ENCODE measurements at regions not wholly inside any gene's neighbourhood (a gene's known extent, or its start where the extent isn't known, plus 50 kb on each side); places are given as distances from the start of the nearest gene placed in this dataset.
"Not testable (repeated sequence)": the region's sequence is repeated elsewhere in the genome, so short reads cannot be mapped to it uniquely, and the experiment has no call there.

DNA sequence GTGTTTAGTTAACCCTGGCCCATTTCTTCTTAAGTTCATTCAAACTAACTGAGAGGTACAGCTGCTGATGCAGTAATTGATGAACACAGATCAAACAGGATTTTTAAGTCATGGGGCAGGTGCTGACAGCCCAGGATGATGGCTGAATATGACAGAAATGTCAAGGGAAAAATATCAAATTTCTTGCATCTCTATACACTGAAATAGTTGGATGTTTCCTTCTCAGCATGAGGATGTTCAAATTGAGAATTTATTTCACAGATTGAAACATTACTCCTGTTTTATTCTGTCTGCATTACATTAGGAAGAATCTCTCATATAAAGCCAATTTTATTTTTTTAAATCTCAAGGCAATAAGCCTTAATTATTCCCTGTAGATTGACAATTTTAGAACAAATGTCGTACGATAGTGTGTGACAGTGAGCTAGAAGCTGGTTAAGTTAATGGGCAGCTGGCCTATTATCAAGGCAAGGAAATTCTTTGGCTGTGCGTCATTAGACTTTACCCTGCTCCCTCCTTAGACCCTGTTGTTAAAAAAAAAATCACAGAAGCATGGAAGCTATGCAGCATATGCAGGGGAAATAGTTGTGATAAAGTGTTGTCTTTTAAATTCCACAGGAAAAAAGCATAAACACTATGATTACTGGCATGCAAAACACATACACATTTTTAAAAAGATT is 183.8 kb upstream of the KCNMB2 start:
- no peak for DNase-seq

- no peak for DNase-seq
Measured at GRCh38 chr3:178353006-178353694, 183.1 kb upstream of the KCNMB2 start.

GRCh38 chr3:178359728-178360127 is 176.5 kb upstream of the KCNMB2 start:
- DNase-seq = no peak

GRCh38 chr3:178363048-178363447 is 173.2 kb upstream of the KCNMB2 start:
- DNase-seq = not testable (repeated sequence)

GRCh38 chr3:178367817-178368617 is 168.2 kb upstream of the KCNMB2 start:
- no peak for DNase-seq

- no peak for DNase-seq
Measured at GRCh38 chr3:178369006-178369405, 167.2 kb upstream of the KCNMB2 start.

DNA sequence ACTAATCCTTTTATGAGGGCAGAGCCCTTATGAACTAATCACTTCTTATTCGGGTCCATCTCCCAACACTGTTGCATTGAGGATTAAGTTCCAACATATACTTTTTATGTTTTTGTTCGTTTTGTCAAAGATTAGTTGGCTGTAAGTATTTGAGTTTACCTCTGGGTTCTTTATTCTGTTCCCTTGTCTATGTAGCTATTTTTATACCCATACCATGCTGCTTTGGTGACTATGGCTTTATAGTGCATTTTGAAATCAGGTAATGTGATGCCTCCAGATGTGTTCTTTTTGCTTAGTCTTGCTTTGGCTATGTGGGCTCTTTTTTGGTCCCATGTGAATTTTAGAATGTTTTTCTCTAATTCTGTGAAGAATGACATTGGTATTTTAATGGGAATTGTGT is 166.4 kb upstream of the KCNMB2 start:
- DNase-seq = no peak

GRCh38 chr3:178370387-178370786 is 165.8 kb upstream of the KCNMB2 start:
- no peak for DNase-seq

DNA sequence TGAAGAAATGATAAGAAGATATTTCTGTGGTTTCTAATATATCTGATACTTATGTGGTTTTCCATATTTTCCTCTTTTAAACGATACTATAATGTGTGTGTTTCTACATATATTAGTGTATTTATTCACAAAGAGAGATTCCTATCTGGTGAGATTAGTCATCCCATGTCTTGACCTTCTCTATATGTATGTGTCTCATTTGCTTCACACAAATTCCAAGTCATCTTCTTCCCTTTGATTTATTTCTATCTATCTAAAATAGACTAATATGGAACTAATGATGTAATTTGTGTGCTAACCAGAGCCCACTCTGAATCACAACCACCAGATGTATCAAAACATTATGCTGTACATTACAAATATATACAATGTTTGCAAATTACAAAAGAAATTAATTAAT is 154.7 kb upstream of the KCNMB2 start:
- no peak for DNase-seq

- DNase-seq = no peak
Measured at GRCh38 chr3:178381971-178382448, 154.2 kb upstream of the KCNMB2 start.

DNA sequence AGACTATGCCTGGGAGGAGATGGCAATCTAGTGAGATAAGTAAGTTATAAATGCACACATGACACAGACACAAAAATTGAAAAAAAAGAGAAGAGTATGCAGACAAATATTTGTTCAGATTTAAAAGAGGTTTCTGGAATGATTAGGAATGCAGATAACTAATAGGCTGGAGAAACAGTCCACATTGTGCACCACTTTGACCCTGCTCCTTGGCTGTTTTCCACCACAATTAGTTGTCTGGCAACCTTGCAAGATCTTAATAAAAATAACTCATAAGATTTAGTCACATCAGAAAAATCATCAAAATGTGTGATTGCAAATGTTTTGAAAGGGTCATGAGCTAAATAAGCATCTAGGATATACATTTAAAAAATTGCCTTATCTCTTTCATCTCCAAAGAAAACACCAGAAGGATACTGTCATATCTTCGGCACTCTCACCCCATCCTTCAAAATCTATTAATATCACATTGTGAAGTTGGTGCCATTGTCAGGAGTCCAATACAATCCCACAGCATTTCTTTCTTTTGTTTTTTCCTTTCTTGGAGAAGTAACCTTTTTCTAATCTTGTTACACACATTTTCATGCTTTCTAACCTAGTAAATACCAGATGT is 153.7 kb upstream of the KCNMB2 start:
- DNase-seq = no peak

DNA sequence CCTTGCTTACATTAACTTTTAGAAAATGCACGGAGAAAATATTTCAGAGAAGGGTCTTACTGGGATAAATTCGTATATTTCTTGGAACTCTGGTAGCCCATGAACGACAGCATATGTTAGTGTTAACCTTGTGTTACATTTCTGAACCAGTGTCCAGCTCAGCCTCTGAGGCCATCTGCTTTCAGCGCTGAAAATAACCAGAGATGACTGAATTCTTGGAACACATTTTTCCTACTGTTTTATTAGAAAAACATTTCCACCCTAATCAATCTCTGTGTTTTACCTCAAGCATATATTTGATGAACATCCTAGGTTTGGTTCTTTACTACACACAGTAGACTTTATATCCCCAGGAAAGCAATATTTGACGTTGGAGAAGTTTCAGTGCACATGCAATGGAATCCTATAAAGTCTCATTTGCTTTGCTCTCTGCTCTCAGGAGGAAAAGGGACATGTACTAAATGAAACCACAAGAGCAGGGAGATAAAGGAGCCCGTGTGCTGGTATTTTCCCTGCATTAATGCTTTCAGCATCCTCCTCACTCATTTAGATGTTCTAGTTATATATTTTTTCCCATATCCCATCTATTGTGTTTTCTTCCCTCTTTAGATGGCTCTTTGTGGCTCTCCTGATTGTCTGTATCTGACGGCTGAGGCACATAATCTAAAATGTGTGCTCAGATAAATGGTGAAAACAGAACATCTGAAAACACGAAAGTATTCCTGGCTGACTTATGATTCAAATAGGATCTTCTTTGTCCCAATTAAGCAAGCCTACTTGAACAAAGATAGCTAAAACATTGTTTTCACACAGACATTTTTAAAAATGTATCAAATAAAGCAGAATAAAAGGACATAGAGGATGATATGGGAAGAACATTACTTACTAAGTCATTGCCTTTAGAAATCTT is 151.7 kb upstream of the KCNMB2 start:
- no peak for DNase-seq

DNA sequence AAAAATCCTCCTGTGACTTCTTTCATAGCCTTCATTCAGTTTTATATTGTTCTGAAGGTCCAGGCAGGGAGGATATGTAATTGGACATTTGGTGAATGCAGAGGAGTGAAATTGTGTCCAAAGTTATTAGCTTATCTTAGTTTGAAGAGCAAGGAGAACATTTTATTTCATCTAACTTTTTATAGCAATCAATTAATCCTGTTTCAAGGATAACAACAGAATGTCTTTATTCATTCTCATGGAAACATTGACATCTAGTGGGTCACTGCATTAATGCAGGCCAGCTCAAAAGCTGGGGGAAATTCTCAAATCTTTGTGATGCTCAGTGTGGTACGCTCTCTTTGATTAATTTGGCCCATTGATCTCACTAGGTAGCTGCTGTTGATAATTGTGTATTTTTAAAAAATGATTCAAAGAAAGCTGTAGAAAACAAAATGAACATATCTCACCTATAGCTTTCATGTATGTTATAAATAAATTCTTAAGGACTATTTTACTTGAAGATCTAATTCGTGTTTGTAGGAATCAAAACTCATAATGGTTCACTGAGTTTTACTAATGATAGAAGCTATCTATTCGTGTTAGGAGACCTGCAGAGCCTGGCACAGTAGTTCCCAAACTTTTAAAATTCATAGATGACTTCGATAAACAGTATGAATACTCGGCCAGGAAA is 150.8 kb upstream of the KCNMB2 start:
- DNase-seq = peak in 1 of 2 donors; percentile 9

GRCh38 chr3:178386401-178386800 is 149.8 kb upstream of the KCNMB2 start:
- DNase-seq = no peak

GRCh38 chr3:178386880-178387279 is 149.4 kb upstream of the KCNMB2 start:
- no peak for DNase-seq

- DNase-seq = no peak
Measured at GRCh38 chr3:178388473-178388872, 147.8 kb upstream of the KCNMB2 start.

DNA sequence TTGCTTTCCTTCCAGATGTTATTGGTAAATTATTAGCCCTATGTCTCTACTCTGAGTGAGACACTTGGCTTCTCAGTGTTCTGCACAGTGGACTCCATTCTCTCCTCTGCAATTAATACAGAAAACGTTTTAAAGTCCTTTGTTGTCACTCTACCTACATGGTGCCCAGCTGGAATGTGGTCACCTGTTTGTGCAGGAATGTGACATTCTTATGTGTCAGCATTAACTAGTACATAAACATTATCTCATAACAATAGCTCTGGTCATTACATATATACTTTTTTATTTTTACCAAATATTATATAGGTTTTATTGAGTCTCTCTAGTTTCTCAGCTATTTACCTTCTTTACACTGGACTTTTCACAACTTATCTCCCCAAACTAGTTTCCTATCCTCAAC is 147.0 kb upstream of the KCNMB2 start:
- no peak for DNase-seq

GRCh38 chr3:178392511-178392926 is 143.7 kb upstream of the KCNMB2 start:
- DNase-seq = no peak

GRCh38 chr3:178393146-178393545 is 143.1 kb upstream of the KCNMB2 start:
- DNase-seq = no peak

- DNase-seq = no peak
Measured at GRCh38 chr3:178393824-178394223, 142.4 kb upstream of the KCNMB2 start.

DNA sequence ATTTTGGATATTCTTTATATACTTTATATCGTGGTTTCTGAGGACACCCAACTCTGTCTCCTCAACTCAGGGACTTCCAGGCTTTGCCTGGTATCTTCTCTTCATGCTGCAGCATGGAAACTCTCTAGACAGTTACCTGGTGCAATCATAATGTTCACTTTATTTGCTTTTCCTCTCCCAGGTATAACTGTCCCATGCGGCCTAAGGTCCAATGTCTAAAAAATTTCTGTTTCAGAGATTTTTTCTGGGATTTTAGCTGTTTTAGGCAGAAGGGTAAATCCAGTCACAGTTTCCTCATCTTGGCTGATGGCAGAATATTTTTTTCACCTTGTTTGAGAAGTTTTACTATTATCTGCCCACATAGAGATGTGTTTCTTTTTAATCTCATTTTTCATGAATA is 139.9 kb upstream of the KCNMB2 start:
- no peak for DNase-seq

GRCh38 chr3:178397202-178397601 is 139.0 kb upstream of the KCNMB2 start:
- no peak for DNase-seq

All from activated CD4-positive, alpha-beta T cell treated with anti-CD3 and anti-CD28 coated beads for 4 hours (primary cell).